Activated naive CD8-positive, alpha-beta T cell treated with anti-CD3 and anti-CD28 coated beads for 36 hours (primary cell): ENCODE measurements at regions not wholly inside any gene's neighbourhood (a gene's known extent, or its start where the extent isn't known, plus 50 kb on each side); places are given as distances from the start of the nearest gene placed in this dataset.

ENCODE experiments used
- DNase-seq: peaks from one replicate; pipeline ENCODE4 v3.0.0; 2021
- H3K27ac Mint-ChIP-seq: one replicate; pipeline ENCODE4 v1.8.0; 2022; ENCODE audit warnings: mild to moderate bottlenecking, moderate library complexity, mixed read lengths
- H3K27me3 Mint-ChIP-seq: one replicate; pipeline ENCODE4 v1.8.0; 2022; ENCODE audit warnings: mild to moderate bottlenecking, mixed read lengths
- H3K36me3 Mint-ChIP-seq: one replicate; pipeline ENCODE4 v1.8.0; 2021; ENCODE audit warnings: mild to moderate bottlenecking, mixed read lengths
- H3K4me1 Mint-ChIP-seq: one replicate; pipeline ENCODE4 v1.8.0; 2021; ENCODE audit warnings: mixed read lengths
- H3K4me3 Mint-ChIP-seq: one replicate; pipeline ENCODE4 v1.8.0; 2022; ENCODE audit warnings: mild to moderate bottlenecking, moderate library complexity, mixed read lengths
- H3K9me3 Mint-ChIP-seq: one replicate; pipeline ENCODE4 v1.8.0; 2022; ENCODE audit warnings: mixed read lengths

DNA sequence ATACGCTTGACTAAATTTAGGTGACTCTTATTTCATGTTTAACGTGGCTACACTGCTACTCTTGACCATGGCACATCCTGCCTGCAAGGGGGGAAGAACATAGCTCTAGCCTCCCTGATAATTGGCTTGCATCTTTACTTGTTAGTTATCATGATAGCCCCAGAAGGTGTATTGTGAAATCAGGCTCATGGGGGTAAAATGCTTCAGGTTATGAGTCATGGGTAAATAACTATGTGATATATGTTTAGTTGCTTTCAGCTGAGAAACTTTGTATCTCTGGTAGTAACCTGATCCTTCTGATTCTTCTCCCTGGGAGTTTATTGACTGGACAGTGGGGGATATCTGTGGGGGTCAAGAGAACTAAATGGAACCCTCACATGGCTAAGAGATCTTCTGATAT lies 660.8 kb upstream of the UBE2E2 start:
- Mint-ChIP-seq H3K4me1 (no peaks in the 10 kb centered on the region), H3K27ac (no peak overlapping the region), H3K27me3 (no peaks in the 10 kb centered on the region), H3K9me3 (peaks cover 2% of the 10 kb centered on the region), H3K4me3 (no peak overlapping the region), H3K36me3 (no peaks in the 10 kb centered on the region)
- DNase-seq: no peak

DNA sequence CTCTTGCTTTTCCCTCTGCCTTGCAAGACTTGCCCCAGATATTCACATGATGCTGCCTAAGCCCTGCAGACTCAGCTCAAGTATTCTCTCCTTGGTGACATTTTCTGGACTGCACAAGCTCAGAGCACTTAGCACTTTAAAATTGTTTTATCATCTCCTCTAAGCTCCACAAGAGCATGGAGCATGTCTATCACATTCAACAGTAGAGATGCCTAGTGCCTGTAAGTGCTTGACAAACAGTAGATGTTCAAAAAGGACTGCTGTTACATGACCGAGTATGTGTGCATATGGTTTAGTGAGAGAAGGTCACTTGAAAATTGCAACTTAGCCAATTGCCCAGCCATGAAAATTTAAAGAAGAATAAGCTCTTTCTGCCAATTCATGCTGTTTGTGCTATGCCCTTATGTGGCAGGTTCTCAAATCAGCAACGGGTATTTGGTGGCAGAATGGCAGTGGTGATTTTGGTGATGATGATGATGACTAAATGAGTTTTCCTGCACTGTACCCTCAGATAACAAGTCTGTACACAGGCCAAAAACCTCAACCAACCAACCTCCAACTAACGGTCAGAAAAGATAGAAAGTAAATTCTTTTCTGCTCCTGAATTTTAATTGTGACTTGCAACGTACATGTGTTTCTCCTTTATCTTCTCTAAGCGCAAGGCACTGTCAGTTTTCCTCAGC lies 647.2 kb upstream of the UBE2E2 start:
- no peak for DNase-seq
- no peaks in the 10 kb centered on the region for H3K36me3 Mint-ChIP-seq
- no peaks in the 10 kb centered on the region for H3K9me3 Mint-ChIP-seq
- no peaks in the 10 kb centered on the region for H3K27me3 Mint-ChIP-seq
- H3K4me3 Mint-ChIP-seq: no peak overlapping the region
- no peaks in the 10 kb centered on the region for H3K4me1 Mint-ChIP-seq
- no peak overlapping the region for H3K27ac Mint-ChIP-seq

DNA sequence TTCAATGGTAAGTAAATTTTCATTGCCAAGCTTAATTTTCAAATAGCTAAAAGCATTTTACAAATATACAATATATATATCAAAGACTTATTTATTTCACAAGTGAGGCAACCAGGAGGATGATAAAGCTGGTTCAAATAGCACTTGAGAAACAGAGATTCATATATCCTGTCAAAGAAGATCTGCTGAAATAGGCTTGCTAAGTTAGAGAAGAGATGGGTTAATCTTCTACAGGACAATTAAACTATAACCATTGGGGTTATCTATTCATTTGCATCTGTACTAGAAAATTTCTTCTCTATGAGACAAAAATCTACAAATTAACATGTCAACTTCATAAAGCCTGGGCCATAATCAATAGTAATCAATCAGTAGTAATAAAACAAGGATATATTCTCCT lies 637.7 kb upstream of the UBE2E2 start:
- no peak overlapping the region for H3K27ac Mint-ChIP-seq
- no peaks in the 10 kb centered on the region for H3K4me1 Mint-ChIP-seq
- no peak for DNase-seq
- no peaks in the 10 kb centered on the region for H3K36me3 Mint-ChIP-seq
- H3K27me3 Mint-ChIP-seq: no peaks in the 10 kb centered on the region
- no peak overlapping the region for H3K4me3 Mint-ChIP-seq
- no peaks in the 10 kb centered on the region for H3K9me3 Mint-ChIP-seq

DNA sequence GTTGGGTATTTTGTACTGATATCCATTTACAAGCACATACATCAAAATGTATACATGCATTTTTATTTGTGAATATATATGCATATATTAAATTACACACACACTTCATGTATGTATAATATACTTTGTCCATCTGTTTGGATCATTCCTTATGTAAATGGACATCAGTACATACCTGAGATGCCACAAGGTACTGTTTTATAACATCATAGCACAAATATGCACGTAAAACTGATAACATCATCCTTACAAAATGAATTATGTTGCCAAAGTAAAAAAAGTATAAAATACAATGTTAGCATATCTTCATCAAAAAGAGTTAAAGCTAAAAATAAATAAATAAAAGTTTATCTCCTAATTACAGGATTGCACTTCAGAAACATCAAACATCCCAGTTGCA lies 634.8 kb upstream of the UBE2E2 start:
- no peaks in the 10 kb centered on the region for H3K4me1 Mint-ChIP-seq
- DNase-seq: no peak
- H3K27me3 Mint-ChIP-seq: no peaks in the 10 kb centered on the region
- H3K36me3 Mint-ChIP-seq: no peaks in the 10 kb centered on the region
- H3K9me3 Mint-ChIP-seq: no peaks in the 10 kb centered on the region
- no peak overlapping the region for H3K27ac Mint-ChIP-seq
- no peak overlapping the region for H3K4me3 Mint-ChIP-seq

DNA sequence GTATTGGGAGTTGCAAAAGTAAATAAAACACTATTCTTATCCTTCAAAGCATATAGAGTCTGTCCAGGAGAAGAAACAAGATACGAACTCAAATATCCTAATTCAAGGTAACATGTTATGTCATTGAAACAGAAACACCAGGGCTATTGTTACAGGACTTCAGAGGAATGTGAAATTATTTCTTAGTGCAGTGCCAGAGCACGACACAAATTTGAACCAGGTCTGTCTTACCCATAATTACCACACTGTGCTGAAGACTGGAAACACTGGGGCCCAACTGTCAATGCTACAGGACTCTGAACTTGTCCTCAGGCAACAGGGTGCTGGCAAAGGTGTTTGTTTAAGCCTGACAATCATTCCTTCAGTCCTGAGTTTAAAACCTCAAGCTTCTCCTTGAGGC lies 633.6 kb upstream of the UBE2E2 start:
- Mint-ChIP-seq H3K36me3 (no peaks in the 10 kb centered on the region), H3K27ac (no peak overlapping the region), H3K4me1 (no peaks in the 10 kb centered on the region), H3K4me3 (no peak overlapping the region), H3K27me3 (no peaks in the 10 kb centered on the region), H3K9me3 (no peaks in the 10 kb centered on the region)
- DNase-seq: no peak

DNA sequence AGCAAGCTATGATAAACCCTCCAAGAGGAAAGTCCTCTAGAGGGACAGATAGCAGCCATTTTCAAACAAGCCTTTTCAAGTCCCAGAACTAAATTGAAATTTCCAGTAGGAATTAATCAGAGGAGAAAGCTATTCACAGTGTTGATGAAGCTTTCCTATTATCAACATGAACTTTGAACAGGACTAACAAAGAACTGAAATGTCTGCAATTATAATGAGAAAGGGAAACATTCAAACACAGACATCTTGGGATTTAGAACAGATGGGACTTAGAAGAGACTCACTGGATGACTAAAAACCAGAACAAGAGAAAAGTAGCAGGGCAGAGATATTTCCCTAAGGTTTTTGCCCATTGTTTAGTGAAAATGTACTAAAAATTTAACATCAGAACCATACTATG lies 622.1 kb upstream of the UBE2E2 start:
- no peak overlapping the region for H3K4me3 Mint-ChIP-seq
- DNase-seq: no peak
- no peak overlapping the region for H3K27ac Mint-ChIP-seq
- H3K36me3 Mint-ChIP-seq: no peaks in the 10 kb centered on the region
- no peaks in the 10 kb centered on the region for H3K27me3 Mint-ChIP-seq
- no peaks in the 10 kb centered on the region for H3K4me1 Mint-ChIP-seq
- H3K9me3 Mint-ChIP-seq: no peaks in the 10 kb centered on the region

DNA sequence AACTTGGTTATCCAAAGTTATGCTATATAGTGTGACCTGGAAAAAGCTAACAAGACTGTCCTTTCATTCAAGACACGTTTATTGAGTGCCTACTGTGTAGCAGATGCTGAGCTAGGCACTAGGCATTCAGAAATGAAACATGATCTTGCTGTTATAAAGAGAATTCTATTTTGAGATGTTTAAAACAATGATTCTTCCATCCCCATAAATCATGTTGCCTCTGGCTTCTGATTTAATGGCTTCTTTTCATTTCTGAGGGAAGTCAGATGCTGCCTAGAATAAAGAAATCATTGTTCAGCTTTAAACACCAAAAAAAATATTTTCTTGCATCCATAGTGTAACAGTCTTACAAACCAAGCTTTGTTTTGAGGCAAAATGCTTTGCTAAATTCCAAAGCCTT lies 620.9 kb upstream of the UBE2E2 start:
- no peak for DNase-seq
- Mint-ChIP-seq H3K4me1 (no peaks in the 10 kb centered on the region), H3K27ac (no peak overlapping the region), H3K27me3 (no peaks in the 10 kb centered on the region), H3K9me3 (no peaks in the 10 kb centered on the region), H3K4me3 (no peak overlapping the region), H3K36me3 (no peaks in the 10 kb centered on the region)

DNA sequence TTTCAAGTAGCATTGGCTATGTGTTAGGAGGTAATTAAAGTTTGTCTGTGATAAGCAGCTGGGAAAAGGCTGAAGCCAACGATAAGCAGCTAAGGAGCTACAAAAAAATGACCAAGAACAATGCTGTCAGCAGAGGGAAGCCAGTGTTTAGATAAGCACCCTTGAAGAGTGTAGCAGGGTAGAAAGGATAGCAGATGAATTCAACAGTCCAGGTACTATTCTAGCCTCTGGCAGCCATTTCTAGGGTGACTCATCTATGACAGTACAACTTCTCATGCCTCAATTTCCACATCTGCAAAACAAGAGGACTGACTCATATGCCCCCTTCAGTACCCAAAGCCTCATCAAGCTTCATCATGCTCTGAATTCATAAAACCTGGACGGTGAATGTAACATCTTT lies 617.6 kb upstream of the UBE2E2 start:
- Mint-ChIP-seq H3K4me3 (no peak overlapping the region), H3K4me1 (no peaks in the 10 kb centered on the region), H3K27ac (no peak overlapping the region), H3K9me3 (no peaks in the 10 kb centered on the region), H3K36me3 (no peaks in the 10 kb centered on the region), H3K27me3 (no peaks in the 10 kb centered on the region)
- DNase-seq: no peak

DNA sequence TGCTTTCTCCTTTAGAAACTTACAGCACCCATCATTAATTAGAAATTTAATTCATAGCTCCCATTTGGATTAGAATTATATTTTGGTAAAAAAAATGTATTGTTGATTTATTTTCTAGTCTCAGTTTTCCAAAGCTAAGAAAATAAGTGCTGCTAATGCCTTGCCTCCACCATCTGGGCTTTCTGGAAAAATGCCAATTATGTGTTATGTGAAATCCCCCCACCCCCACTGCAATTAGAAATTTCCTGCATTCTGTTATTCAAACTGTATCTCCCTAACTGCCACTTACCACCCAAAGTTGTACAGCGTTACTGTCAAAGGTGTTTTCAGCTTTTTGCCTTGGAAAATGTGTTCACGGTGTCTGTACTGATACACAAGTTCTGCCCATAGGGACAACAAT lies 617.2 kb upstream of the UBE2E2 start:
- no peaks in the 10 kb centered on the region for H3K9me3 Mint-ChIP-seq
- H3K27ac Mint-ChIP-seq: no peak overlapping the region
- H3K4me1 Mint-ChIP-seq: no peaks in the 10 kb centered on the region
- DNase-seq: no peak
- no peaks in the 10 kb centered on the region for H3K27me3 Mint-ChIP-seq
- no peak overlapping the region for H3K4me3 Mint-ChIP-seq
- H3K36me3 Mint-ChIP-seq: no peaks in the 10 kb centered on the region

DNA sequence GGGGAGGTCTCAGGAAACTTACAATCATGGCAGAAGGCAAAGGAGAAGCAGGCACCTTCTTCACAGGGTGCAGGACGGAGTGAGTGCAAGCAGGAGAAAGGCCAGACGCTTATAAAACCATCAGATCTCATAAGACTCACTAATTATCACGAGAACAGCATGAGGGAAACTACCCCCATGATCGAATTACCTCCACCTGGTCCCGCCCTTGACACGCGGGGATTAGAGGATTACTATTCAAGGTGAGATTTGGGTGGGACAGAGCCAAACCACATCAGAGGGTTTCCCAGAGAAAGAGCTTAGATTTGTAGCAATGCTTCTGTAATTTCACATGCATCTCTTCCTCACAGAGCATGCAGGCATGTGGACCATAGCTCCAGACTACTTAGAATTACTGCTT lies 615.7 kb upstream of the UBE2E2 start:
- H3K9me3 Mint-ChIP-seq: no peaks in the 10 kb centered on the region
- H3K27ac Mint-ChIP-seq: no peak overlapping the region
- no peak overlapping the region for H3K4me3 Mint-ChIP-seq
- no peak for DNase-seq
- no peaks in the 10 kb centered on the region for H3K27me3 Mint-ChIP-seq
- H3K4me1 Mint-ChIP-seq: no peaks in the 10 kb centered on the region
- no peaks in the 10 kb centered on the region for H3K36me3 Mint-ChIP-seq

DNA sequence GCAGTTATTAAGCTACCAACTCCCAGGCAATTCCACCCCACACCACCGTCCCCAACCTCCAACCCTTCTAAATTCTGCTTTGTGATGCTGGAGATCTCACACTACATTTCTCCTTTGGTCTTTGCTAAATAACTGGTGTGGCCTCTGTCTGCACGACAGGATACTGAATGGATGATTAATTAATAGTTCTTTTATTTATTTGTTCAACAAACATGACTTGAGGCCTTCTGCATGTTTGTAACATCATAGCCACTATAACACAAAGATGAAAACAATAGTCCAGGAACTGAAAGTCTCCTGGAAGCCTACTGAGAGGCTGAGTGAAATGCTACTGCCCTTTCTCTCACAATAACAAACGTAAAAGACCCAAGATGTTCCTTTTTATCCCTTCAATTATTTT lies 609.5 kb upstream of the UBE2E2 start:
- DNase-seq: no peak
- no peaks in the 10 kb centered on the region for H3K9me3 Mint-ChIP-seq
- H3K36me3 Mint-ChIP-seq: no peaks in the 10 kb centered on the region
- H3K4me1 Mint-ChIP-seq: no peaks in the 10 kb centered on the region
- no peak overlapping the region for H3K27ac Mint-ChIP-seq
- peaks cover 3% of the 10 kb centered on the region for H3K27me3 Mint-ChIP-seq
- H3K4me3 Mint-ChIP-seq: no peak overlapping the region

DNA sequence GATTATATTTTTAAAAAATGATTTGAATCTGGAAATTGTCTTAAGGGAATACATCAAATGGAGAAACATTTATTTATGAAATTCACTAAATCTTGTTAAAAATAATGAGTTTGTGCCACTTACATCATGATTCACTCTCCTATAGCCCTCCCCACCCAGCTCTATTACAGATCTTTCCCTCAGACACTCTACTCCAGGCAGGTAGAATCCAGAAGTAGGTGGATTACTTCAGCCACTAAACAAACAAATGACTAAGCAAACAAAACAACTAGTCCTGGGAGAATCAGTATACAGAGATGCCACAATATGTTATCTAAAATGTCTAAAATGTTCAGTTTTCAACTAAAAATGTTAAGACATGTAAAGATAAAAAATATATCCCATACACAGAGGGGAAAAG lies 608.1 kb upstream of the UBE2E2 start:
- H3K36me3 Mint-ChIP-seq: no peaks in the 10 kb centered on the region
- H3K27me3 Mint-ChIP-seq: peaks cover 3% of the 10 kb centered on the region
- H3K9me3 Mint-ChIP-seq: no peaks in the 10 kb centered on the region
- H3K4me3 Mint-ChIP-seq: no peak overlapping the region
- no peak for DNase-seq
- H3K4me1 Mint-ChIP-seq: no peaks in the 10 kb centered on the region
- no peak overlapping the region for H3K27ac Mint-ChIP-seq

DNA sequence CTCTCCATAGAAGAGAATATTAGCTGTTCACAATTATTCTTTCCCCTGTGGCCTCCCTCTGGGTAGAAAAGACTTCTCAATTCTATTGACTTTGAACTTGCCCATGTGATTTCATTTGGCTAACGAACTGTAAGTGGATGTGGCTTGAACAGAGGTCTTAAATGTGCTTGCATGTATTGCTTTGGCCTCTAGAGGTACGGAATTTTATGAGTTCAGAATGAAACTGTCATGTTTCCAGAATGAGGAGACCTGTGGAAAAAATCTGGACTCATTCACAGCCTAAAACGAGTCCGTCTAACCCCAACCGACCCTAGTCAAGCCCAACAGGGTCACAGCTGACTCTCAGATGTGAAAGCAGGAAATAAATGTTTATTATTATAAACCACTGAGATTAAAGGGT lies 596.7 kb upstream of the UBE2E2 start:
- no peak overlapping the region for H3K27ac Mint-ChIP-seq
- peaks cover 3% of the 10 kb centered on the region for H3K27me3 Mint-ChIP-seq
- peaks cover 1% of the 10 kb centered on the region for H3K9me3 Mint-ChIP-seq
- no peaks in the 10 kb centered on the region for H3K36me3 Mint-ChIP-seq
- no peaks in the 10 kb centered on the region for H3K4me1 Mint-ChIP-seq
- no peak overlapping the region for H3K4me3 Mint-ChIP-seq
- DNase-seq: no peak

DNA sequence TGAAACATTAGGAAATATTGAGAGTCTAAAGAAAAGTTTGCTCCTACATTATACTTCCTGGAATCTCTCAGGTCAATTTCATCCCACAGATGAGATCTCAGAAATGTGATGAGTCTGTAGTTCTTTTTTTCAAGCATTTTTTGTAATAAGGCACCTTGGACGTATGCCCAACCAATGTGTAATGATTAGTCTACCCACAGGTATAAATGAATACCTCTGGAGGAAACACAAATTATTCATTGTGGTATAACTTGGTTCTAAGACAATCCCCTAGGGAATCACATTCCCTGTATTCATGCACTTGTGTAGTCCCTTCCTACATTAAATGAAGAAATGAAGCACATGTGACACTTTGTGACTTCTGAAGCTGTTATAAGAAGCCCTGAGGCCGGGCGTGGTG lies 596.2 kb upstream of the UBE2E2 start:
- H3K36me3 Mint-ChIP-seq: no peaks in the 10 kb centered on the region
- no peak for DNase-seq

DNA sequence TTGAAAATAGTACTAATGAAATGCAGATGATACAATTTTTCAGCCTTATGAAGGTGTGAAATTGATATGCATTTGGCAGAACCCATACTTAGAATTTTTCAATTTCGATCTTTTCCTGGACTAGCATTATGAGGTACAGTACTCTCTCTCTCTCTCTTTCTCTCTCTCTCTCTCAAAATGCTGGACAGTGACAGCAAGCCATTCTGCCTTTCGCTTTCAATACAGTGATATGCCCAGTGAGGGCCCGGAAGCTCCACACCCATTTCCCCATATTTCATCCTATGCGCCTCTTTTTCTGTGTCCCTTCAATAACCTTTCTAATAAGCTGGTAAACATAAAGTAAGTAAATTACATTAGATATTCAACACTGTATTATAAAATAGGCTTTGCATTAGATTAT lies 595.0 kb upstream of the UBE2E2 start:
- Mint-ChIP-seq H3K27ac (no peak overlapping the region), H3K9me3 (peaks cover 1% of the 10 kb centered on the region), H3K4me1 (no peaks in the 10 kb centered on the region), H3K27me3 (no peaks in the 10 kb centered on the region), H3K4me3 (no peak overlapping the region), H3K36me3 (no peaks in the 10 kb centered on the region)
- DNase-seq: no peak

More for the DNA sequence above, 596.2 kb upstream of the UBE2E2 start:
- no peak overlapping the region for H3K27ac Mint-ChIP-seq
- peaks cover 1% of the 10 kb centered on the region for H3K9me3 Mint-ChIP-seq
- no peaks in the 10 kb centered on the region for H3K4me1 Mint-ChIP-seq
- peaks cover 3% of the 10 kb centered on the region for H3K27me3 Mint-ChIP-seq
- no peak overlapping the region for H3K4me3 Mint-ChIP-seq

DNA sequence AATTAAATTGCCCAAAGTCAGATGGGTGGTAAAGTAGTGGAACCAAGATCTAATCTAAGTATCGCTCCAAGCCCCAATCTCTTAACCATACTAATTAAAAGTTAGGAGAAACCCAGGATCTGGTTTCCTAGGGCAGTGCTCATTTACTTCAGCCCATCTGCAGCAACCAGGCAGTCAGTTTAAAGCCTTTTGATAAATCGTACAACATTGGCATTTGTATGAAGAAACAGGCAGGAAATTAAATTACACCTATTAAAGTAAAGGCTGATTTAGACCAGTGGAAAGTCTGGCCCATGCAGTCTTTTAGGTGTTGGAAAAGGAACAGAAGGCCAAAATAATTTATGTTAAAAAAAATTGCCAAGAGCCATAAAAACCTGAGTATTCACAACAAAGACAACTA lies 594.4 kb upstream of the UBE2E2 start:
- Mint-ChIP-seq H3K27ac (no peak overlapping the region), H3K27me3 (no peaks in the 10 kb centered on the region), H3K4me1 (no peaks in the 10 kb centered on the region), H3K4me3 (no peak overlapping the region), H3K9me3 (peaks cover 1% of the 10 kb centered on the region), H3K36me3 (no peaks in the 10 kb centered on the region)
- DNase-seq: no peak

DNA sequence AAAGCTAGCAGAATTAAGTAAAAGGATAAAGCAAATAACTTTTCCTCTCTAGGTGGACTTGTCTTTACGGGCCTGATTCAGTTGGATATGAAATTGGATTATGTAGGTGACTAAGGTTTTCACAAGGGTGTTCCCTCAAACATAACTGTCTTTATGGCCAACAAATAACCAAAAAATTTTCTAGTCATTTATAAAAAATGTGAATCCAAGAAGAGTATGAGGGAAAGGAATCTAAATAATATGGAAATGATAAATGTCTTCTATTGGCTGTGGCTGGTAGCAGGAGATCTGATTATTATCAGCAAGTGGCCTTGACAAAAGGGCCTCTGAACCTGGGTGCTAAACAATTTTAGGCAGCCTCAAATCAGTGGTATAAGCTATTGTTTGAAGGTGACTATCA lies 594.0 kb upstream of the UBE2E2 start:
- Mint-ChIP-seq H3K27me3 (no peaks in the 10 kb centered on the region), H3K4me1 (no peaks in the 10 kb centered on the region), H3K9me3 (peaks cover 1% of the 10 kb centered on the region), H3K27ac (no peak overlapping the region), H3K36me3 (no peaks in the 10 kb centered on the region), H3K4me3 (no peak overlapping the region)
- DNase-seq: no peak
